ENCODE measurements at regions not wholly inside any gene's neighbourhood (a gene's known extent, or its start where the extent isn't known, plus 50 kb on each side); places are given as distances from the start of the nearest gene placed in this dataset.

DNA sequence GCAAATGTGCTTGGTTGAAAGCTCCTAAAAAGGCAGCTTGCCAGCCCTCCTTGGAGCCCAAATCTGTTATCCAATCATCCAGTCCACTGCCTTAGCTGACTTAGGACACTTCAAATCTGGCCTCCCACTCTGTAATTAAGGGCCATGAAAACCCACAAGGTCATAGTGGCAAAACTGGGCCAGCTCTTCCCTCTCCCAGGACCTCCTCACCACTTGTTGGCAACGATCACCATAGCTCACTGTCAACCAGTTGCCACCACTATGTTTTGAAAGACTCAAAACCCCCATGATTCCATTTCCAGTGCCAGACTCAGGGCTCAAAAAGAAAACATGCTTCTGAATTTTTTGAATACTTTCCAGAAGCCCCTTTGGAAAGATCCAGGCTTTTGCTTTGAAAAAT, 107.5 kb downstream of the NREP start (continued):
- TF ChIP-seq, protein P1, sequence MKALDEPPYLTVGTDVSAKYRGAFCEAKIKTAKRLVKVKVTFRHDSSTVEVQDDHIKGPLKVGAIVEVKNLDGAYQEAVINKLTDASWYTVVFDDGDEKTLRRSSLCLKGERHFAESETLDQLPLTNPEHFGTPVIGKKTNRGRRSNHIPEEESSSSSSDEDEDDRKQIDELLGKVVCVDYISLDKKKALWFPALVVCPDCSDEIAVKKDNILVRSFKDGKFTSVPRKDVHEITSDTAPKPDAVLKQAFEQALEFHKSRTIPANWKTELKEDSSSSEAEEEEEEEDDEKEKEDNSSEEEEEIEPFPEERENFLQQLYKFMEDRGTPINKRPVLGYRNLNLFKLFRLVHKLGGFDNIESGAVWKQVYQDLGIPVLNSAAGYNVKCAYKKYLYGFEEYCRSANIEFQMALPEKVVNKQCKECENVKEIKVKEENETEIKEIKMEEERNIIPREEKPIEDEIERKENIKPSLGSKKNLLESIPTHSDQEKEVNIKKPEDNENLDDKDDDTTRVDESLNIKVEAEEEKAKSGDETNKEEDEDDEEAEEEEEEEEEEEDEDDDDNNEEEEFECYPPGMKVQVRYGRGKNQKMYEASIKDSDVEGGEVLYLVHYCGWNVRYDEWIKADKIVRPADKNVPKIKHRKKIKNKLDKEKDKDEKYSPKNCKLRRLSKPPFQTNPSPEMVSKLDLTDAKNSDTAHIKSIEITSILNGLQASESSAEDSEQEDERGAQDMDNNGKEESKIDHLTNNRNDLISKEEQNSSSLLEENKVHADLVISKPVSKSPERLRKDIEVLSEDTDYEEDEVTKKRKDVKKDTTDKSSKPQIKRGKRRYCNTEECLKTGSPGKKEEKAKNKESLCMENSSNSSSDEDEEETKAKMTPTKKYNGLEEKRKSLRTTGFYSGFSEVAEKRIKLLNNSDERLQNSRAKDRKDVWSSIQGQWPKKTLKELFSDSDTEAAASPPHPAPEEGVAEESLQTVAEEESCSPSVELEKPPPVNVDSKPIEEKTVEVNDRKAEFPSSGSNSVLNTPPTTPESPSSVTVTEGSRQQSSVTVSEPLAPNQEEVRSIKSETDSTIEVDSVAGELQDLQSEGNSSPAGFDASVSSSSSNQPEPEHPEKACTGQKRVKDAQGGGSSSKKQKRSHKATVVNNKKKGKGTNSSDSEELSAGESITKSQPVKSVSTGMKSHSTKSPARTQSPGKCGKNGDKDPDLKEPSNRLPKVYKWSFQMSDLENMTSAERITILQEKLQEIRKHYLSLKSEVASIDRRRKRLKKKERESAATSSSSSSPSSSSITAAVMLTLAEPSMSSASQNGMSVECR (CRISPR knock-in tag; IDR thresholded peaks at IDR 0.05; ENCODE audit: borderline replicate concordance), result no peak
- no peak for TF ChIP-seq IRF2 (CRISPR knock-in tag; IDR thresholded peaks at IDR 0.05; ENCODE audit: borderline replicate concordance, low read depth)
- TF ChIP-seq RELA (CRISPR knock-in tag; IDR thresholded peaks at IDR 0.05; ENCODE audit: borderline replicate concordance), result no peak
- TF ChIP-seq, protein P2, sequence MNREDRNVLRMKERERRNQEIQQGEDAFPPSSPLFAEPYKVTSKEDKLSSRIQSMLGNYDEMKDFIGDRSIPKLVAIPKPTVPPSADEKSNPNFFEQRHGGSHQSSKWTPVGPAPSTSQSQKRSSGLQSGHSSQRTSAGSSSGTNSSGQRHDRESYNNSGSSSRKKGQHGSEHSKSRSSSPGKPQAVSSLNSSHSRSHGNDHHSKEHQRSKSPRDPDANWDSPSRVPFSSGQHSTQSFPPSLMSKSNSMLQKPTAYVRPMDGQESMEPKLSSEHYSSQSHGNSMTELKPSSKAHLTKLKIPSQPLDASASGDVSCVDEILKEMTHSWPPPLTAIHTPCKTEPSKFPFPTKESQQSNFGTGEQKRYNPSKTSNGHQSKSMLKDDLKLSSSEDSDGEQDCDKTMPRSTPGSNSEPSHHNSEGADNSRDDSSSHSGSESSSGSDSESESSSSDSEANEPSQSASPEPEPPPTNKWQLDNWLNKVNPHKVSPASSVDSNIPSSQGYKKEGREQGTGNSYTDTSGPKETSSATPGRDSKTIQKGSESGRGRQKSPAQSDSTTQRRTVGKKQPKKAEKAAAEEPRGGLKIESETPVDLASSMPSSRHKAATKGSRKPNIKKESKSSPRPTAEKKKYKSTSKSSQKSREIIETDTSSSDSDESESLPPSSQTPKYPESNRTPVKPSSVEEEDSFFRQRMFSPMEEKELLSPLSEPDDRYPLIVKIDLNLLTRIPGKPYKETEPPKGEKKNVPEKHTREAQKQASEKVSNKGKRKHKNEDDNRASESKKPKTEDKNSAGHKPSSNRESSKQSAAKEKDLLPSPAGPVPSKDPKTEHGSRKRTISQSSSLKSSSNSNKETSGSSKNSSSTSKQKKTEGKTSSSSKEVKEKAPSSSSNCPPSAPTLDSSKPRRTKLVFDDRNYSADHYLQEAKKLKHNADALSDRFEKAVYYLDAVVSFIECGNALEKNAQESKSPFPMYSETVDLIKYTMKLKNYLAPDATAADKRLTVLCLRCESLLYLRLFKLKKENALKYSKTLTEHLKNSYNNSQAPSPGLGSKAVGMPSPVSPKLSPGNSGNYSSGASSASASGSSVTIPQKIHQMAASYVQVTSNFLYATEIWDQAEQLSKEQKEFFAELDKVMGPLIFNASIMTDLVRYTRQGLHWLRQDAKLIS (CRISPR knock-in tag; IDR thresholded peaks at IDR 0.05; ENCODE audit: borderline replicate concordance), result no peak
- no peak for TF ChIP-seq SMAD3 (CRISPR knock-in tag; IDR thresholded peaks at IDR 0.05; ENCODE audit: borderline replicate concordance)
- TF ChIP-seq NR2C2 (CRISPR knock-in tag; IDR thresholded peaks at IDR 0.05), result no peak

DNA sequence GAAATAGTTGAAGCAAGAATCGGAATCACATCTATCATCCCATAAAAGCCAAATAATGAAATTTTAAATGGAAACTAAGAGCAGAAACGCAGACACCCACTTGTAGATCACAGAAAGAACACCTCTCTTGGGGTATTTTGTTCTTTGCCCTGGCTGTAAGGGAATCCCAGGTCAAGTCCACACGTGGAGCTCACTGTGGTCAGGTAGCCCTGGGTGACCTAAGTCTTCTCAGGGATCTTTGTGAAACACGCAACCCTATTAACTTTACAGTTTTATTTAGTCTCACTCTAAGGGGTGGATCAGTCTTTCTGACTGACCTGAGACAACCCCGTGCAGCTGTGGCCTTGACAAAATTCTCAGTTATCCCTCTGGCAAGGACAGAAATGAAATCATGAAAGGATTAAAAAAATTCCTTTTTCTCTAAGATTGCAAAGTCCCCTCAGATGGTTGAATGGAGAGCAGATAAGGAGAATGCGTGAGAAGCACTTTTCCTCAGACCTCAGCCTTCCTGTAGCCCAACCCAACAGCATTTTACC, 111.6 kb downstream of the NREP start:
- peaks cover 7% of the 10 kb centered on the region for H3K4me1 Mint-ChIP-seq
- no peak for ATAC-seq
- no peak for DNase-seq (ENCODE audit: low spot score)
- TF ChIP-seq, protein P3, sequence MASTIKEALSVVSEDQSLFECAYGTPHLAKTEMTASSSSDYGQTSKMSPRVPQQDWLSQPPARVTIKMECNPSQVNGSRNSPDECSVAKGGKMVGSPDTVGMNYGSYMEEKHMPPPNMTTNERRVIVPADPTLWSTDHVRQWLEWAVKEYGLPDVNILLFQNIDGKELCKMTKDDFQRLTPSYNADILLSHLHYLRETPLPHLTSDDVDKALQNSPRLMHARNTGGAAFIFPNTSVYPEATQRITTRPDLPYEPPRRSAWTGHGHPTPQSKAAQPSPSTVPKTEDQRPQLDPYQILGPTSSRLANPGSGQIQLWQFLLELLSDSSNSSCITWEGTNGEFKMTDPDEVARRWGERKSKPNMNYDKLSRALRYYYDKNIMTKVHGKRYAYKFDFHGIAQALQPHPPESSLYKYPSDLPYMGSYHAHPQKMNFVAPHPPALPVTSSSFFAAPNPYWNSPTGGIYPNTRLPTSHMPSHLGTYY (CRISPR knock-in tag; IDR thresholded peaks at IDR 0.05), result no peak
- TF ChIP-seq SMAD4 (CRISPR knock-in tag; IDR thresholded peaks at IDR 0.05) (no peak), SOX15 (CRISPR knock-in tag; IDR thresholded peaks at IDR 0.05) (no peak), FOXK1 (CRISPR knock-in tag; IDR thresholded peaks at IDR 0.05) (no peak), ELF4 (CRISPR knock-in tag; IDR thresholded peaks at IDR 0.05; ENCODE audit: low read depth) (no peak), TCF7 (CRISPR knock-in tag; IDR thresholded peaks at IDR 0.05; ENCODE audit: low read depth) (no peak), NR2C2 (CRISPR knock-in tag; IDR thresholded peaks at IDR 0.05) (no peak), OVOL2 (CRISPR knock-in tag; IDR thresholded peaks at IDR 0.05; ENCODE audit: borderline replicate concordance) (no peak), NR3C1 (CRISPR knock-in tag; conservative IDR thresholded peaks at IDR 0.05; ENCODE audit: low read depth) (no peak), MXD4 (CRISPR knock-in tag; IDR thresholded peaks at IDR 0.05; ENCODE audit: borderline replicate concordance) (no peak)
- TF ChIP-seq, protein P4, sequence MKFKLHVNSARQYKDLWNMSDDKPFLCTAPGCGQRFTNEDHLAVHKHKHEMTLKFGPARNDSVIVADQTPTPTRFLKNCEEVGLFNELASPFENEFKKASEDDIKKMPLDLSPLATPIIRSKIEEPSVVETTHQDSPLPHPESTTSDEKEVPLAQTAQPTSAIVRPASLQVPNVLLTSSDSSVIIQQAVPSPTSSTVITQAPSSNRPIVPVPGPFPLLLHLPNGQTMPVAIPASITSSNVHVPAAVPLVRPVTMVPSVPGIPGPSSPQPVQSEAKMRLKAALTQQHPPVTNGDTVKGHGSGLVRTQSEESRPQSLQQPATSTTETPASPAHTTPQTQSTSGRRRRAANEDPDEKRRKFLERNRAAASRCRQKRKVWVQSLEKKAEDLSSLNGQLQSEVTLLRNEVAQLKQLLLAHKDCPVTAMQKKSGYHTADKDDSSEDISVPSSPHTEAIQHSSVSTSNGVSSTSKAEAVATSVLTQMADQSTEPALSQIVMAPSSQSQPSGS (CRISPR knock-in tag; IDR thresholded peaks at IDR 0.05; ENCODE audit: borderline replicate concordance, low read depth), result no peak
- TF ChIP-seq, protein P5, sequence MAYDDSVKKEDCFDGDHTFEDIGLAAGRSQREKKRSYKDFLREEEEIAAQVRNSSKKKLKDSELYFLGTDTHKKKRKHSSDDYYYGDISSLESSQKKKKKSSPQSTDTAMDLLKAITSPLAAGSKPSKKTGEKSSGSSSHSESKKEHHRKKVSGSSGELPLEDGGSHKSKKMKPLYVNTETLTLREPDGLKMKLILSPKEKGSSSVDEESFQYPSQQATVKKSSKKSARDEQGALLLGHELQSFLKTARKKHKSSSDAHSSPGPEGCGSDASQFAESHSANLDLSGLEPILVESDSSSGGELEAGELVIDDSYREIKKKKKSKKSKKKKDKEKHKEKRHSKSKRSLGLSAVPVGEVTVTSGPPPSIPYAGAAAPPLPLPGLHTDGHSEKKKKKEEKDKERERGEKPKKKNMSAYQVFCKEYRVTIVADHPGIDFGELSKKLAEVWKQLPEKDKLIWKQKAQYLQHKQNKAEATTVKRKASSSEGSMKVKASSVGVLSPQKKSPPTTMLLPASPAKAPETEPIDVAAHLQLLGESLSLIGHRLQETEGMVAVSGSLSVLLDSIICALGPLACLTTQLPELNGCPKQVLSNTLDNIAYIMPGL (CRISPR knock-in tag; IDR thresholded peaks at IDR 0.05), result no peak
- TF ChIP-seq, protein P6, sequence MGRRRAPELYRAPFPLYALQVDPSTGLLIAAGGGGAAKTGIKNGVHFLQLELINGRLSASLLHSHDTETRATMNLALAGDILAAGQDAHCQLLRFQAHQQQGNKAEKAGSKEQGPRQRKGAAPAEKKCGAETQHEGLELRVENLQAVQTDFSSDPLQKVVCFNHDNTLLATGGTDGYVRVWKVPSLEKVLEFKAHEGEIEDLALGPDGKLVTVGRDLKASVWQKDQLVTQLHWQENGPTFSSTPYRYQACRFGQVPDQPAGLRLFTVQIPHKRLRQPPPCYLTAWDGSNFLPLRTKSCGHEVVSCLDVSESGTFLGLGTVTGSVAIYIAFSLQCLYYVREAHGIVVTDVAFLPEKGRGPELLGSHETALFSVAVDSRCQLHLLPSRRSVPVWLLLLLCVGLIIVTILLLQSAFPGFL (CRISPR knock-in tag; IDR thresholded peaks at IDR 0.05; ENCODE audit: borderline replicate concordance), result no peak
- TF ChIP-seq, protein P7, sequence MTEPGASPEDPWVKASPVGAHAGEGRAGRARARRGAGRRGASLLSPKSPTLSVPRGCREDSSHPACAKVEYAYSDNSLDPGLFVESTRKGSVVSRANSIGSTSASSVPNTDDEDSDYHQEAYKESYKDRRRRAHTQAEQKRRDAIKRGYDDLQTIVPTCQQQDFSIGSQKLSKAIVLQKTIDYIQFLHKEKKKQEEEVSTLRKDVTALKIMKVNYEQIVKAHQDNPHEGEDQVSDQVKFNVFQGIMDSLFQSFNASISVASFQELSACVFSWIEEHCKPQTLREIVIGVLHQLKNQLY (CRISPR knock-in tag; IDR thresholded peaks at IDR 0.05), result no peak
- TF ChIP-seq, protein P8, sequence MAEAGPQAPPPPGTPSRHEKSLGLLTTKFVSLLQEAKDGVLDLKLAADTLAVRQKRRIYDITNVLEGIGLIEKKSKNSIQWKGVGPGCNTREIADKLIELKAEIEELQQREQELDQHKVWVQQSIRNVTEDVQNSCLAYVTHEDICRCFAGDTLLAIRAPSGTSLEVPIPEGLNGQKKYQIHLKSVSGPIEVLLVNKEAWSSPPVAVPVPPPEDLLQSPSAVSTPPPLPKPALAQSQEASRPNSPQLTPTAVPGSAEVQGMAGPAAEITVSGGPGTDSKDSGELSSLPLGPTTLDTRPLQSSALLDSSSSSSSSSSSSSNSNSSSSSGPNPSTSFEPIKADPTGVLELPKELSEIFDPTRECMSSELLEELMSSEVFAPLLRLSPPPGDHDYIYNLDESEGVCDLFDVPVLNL (CRISPR knock-in tag; IDR thresholded peaks at IDR 0.05; ENCODE audit: borderline replicate concordance, low read depth), result no peak
- H3K4me3 Mint-ChIP-seq, result no peak overlapping the region
- ChIA-PET CTCF (no interaction called here), POLR2A (no interaction called here)
- H3K27me3 Mint-ChIP-seq (ENCODE audit: low read depth), result no peaks in the 10 kb centered on the region
- H3K36me3 Mint-ChIP-seq, result peaks cover 6% of the 10 kb centered on the region
- no peak overlapping the region for H3K27ac Mint-ChIP-seq
- H3K9me3 Mint-ChIP-seq, result peaks cover 21% of the 10 kb centered on the region
